Small intestine (tissue), 7 donors: ENCODE measurements at regions not wholly inside any gene's neighbourhood (a gene's known extent, or its start where the extent isn't known, plus 50 kb on each side); places are given as distances from the start of the nearest gene placed in this dataset.

Experiments used
- DNase-seq, 2 donors: peaks; one replicate each; pipeline versions ENCODE4 v3.0.0 to v3.0.0-alpha.2; 2013
- FAIRE-seq: peaks from 2 replicates; lab custom pipeline; 2012; peaks lifted over from hg19 to GRCh38; lab: Jason Lieb, UNC
- H3K27ac ChIP-seq, 3 donors: one replicate each; pipeline ENCODE4 v1.5.1; 2013; ENCODE audit warnings: low read length in 2 of 3, mild to moderate bottlenecking in 2 of 3, control low read depth in 1 of 3, inconsistent platforms in 1 of 3, low read depth in 1 of 3, moderate library complexity in 1 of 3
- H3K27me3 ChIP-seq, 3 donors: one replicate each; pipeline ENCODE4 v1.6.1; 2013; ENCODE audit warnings: low read length in 3 of 3, inconsistent platforms in 1 of 3; ENCODE audit not compliant: control insufficient read depth in 3 of 3, insufficient read depth in 3 of 3
- H3K36me3 ChIP-seq, 3 donors: one replicate each; pipeline ENCODE4 v1.6.1; 2013; ENCODE audit warnings: low read length in 3 of 3, inconsistent platforms in 1 of 3, low read depth in 1 of 3, mild to moderate bottlenecking in 1 of 3, moderate library complexity in 1 of 3; ENCODE audit not compliant: control insufficient read depth in 3 of 3, insufficient read depth in 2 of 3
- H3K4me1 ChIP-seq, 3 donors: one replicate each; pipeline ENCODE4 v1.6.1; 2013; ENCODE audit warnings: low read length in 2 of 3, inconsistent platforms in 1 of 3, low read depth in 1 of 3, mild to moderate bottlenecking in 1 of 3, moderate library complexity in 1 of 3; ENCODE audit not compliant: control insufficient read depth in 3 of 3, insufficient read depth in 2 of 3
- H3K4me3 ChIP-seq, 3 donors: one replicate each; pipeline ENCODE4 v1.5.1; 2013; ENCODE audit warnings: low read length in 3 of 3, control low read depth in 1 of 3, inconsistent platforms in 1 of 3, low read depth in 1 of 3, mild to moderate bottlenecking in 1 of 3, moderate library complexity in 1 of 3
- H3K9me3 ChIP-seq, 2 donors: one replicate each; pipeline ENCODE4 v1.6.1; 2013; ENCODE audit warnings: low read depth in 1 of 2, low read length in 1 of 2; ENCODE audit not compliant: control insufficient read depth in 2 of 2, insufficient read depth in 1 of 2
- WGBS, 3 donors: extraction: QIAGEN DNeasy Blood & Tissue Kit; methylation state at CpG; one replicate each; pipeline ENCODE4 v1.1.7; 2013; 5-methylcytosine and 5-hydroxymethylcytosine counted together
- donor health status: healthy with polysubstance abuse.
- donor health status: control.
- donor health status: control.
- donor health status: Bipolar disorder and iron deficiency.
- donor health status: healthy.

- Histone ChIP-seq H3K27ac (no peak overlapping the region), H3K9me3 (no peaks in the 10 kb centered on the region), H3K4me1 (no peaks in the 10 kb centered on the region), H3K27me3 (no peaks in the 10 kb centered on the region), H3K4me3 (no peak overlapping the region), H3K36me3 (no peaks in the 10 kb centered on the region)
- 87% methylated on average over 4 of the region's 4 CpGs for WGBS, 3 donors
- DNase-seq (no peak), FAIRE-seq (no peak)
Observed at GRCh38 chr1:55311979-55312378, 96.8 kb upstream of the USP24 start.

- H3K9me3 ChIP-seq, result no peaks in the 10 kb centered on the region
- peak overlapping the region in 1 of 3 donors; percentile 5 for H3K27ac ChIP-seq
- no peak overlapping the region for H3K4me3 ChIP-seq
- H3K36me3 ChIP-seq, result no peaks in the 10 kb centered on the region
- no peaks in the 10 kb centered on the region for H3K27me3 ChIP-seq
- 63 to 78% (median 69%) methylated on average over 7 of the region's 7 CpGs for WGBS, 3 donors
- no peak for FAIRE-seq
- DNase-seq, result no peak
- no peaks in the 10 kb centered on the region for H3K4me1 ChIP-seq
Observed at GRCh38 chr1:55311057-55311641, 96.0 kb upstream of the USP24 start.

GRCh38 chr1:55310505-55310971, 95.4 kb upstream of the USP24 start:
- peak overlapping the region in 1 of 3 donors; percentile 5 for H3K27ac ChIP-seq
- no peak for FAIRE-seq
- 60 to 74% (median 72%) methylated on average over 3 of the region's 3 CpGs for WGBS, 3 donors
- no peaks in the 10 kb centered on the region for H3K9me3 ChIP-seq
- H3K4me1 ChIP-seq, result no peaks in the 10 kb centered on the region
- H3K36me3 ChIP-seq, result no peaks in the 10 kb centered on the region
- no peak overlapping the region for H3K4me3 ChIP-seq
- H3K27me3 ChIP-seq, result no peaks in the 10 kb centered on the region
- DNase-seq, result no peak

GRCh38 chr1:55309786-55310504, 94.8 kb upstream of the USP24 start:
- WGBS, 3 donors, result 76 to 83% (median 78%) methylated on average over 18 of the region's 18 CpGs
- H3K27me3 ChIP-seq, result no peaks in the 10 kb centered on the region
- no peak for FAIRE-seq

GRCh38 chr1:55309053-55309452, 93.9 kb upstream of the USP24 start:
- no peaks in the 10 kb centered on the region for H3K4me1 ChIP-seq
- peaks cover 0 to 2% (median 0%) of the 10 kb centered on the region in 3 donors for H3K27me3 ChIP-seq
- FAIRE-seq, result no peak
- H3K36me3 ChIP-seq, result no peaks in the 10 kb centered on the region
- no peaks in the 10 kb centered on the region for H3K9me3 ChIP-seq
- WGBS, 3 donors, result 79 to 90% (median 89%) methylated on average over 2 of the region's 2 CpGs
- no peak overlapping the region for H3K27ac ChIP-seq
- no peak for DNase-seq
- no peak overlapping the region for H3K4me3 ChIP-seq

More at GRCh38 chr1:55309786-55310504, 94.8 kb upstream of the USP24 start:
- no peak for DNase-seq
- no peaks in the 10 kb centered on the region for H3K4me1 ChIP-seq
- no peak overlapping the region for H3K27ac ChIP-seq
- H3K4me3 ChIP-seq, result no peak overlapping the region
- H3K9me3 ChIP-seq, result no peaks in the 10 kb centered on the region
- no peaks in the 10 kb centered on the region for H3K36me3 ChIP-seq

GRCh38 chr1:55305735-55306134, 90.6 kb upstream of the USP24 start:
- Histone ChIP-seq H3K27ac (no peak overlapping the region), H3K4me3 (no peak overlapping the region), H3K4me1 (no peaks in the 10 kb centered on the region), H3K9me3 (no peaks in the 10 kb centered on the region), H3K27me3 (peaks cover 0 to 7% (median 2%) of the 10 kb centered on the region in 3 donors), H3K36me3 (no peaks in the 10 kb centered on the region)
- no peak for DNase-seq
- FAIRE-seq, result no peak
- 50 to 60% (median 55%) methylated on average over 2 of the region's 2 CpGs for WGBS, 3 donors

- Histone ChIP-seq H3K9me3 (no peaks in the 10 kb centered on the region), H3K27ac (no peak overlapping the region), H3K36me3 (no peaks in the 10 kb centered on the region), H3K4me3 (no peak overlapping the region), H3K4me1 (no peaks in the 10 kb centered on the region), H3K27me3 (peaks cover 0 to 7% (median 2%) of the 10 kb centered on the region in 3 donors)
- DNase-seq (no peak), FAIRE-seq (no peak)
- 27 to 50% (median 27%) methylated on average over 1 of the region's 1 CpG for WGBS, 3 donors
Observed at GRCh38 chr1:55304229-55304740, 89.1 kb upstream of the USP24 start.

GRCh38 chr1:55302972-55303371, 87.8 kb upstream of the USP24 start:
- 93 to 98% (median 94%) methylated on average over 2 of the region's 2 CpGs for WGBS, 3 donors
- peaks cover 0 to 5% of the 10 kb centered on the region in 2 donors for H3K9me3 ChIP-seq
- FAIRE-seq, result no peak
- no peaks in the 10 kb centered on the region for H3K36me3 ChIP-seq
- no peak overlapping the region for H3K27ac ChIP-seq
- H3K4me3 ChIP-seq, result no peak overlapping the region
- DNase-seq, result no peak
- no peaks in the 10 kb centered on the region for H3K4me1 ChIP-seq
- H3K27me3 ChIP-seq, result peaks cover 0 to 7% (median 2%) of the 10 kb centered on the region in 3 donors
